PC-9 (cell line): ENCODE measurements at regions not wholly inside any gene's neighbourhood (a gene's known extent, or its start where the extent isn't known, plus 50 kb on each side); places are given as distances from the start of the nearest gene placed in this dataset.

Experiments used
- EZH2 ChIP-seq: fragments of 200-600 bp; sonication (generic); IDR thresholded peaks from 2 replicates; pipeline ENCODE4 v1.8.0; 2017; ENCODE audit warnings: antibody characterized with exemption, low read depth
- TF ChIP-seq, protein P1 (sequence below): fragments of 200-600 bp; sonication (generic); conservative IDR thresholded peaks from 2 replicates; pipeline ENCODE4 v1.6.1; 2017; ENCODE audit warnings: mixed run types, antibody characterized with exemption, mild to moderate bottlenecking, moderate library complexity

DNA sequence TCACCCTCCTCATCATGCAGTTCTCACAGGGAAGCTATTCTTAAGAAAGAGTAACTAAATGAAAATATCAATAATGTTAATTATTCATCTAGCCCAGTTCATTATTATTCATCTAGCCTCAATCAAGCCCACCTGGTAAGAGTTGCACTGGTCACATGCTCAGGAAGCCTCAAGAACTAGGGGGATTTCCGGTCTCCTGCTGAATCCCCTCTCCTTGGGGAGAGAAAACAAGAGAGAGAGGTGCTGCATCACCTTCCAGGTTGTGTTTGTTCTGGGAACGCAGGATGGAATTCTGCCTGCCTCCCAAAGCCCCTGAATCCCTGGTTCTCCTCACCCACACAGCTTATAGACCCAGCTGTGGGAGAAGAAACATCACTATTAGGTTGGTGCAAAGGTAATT lies 164.0 kb downstream of the PMP22 start:
- TF ChIP-seq, protein P1, sequence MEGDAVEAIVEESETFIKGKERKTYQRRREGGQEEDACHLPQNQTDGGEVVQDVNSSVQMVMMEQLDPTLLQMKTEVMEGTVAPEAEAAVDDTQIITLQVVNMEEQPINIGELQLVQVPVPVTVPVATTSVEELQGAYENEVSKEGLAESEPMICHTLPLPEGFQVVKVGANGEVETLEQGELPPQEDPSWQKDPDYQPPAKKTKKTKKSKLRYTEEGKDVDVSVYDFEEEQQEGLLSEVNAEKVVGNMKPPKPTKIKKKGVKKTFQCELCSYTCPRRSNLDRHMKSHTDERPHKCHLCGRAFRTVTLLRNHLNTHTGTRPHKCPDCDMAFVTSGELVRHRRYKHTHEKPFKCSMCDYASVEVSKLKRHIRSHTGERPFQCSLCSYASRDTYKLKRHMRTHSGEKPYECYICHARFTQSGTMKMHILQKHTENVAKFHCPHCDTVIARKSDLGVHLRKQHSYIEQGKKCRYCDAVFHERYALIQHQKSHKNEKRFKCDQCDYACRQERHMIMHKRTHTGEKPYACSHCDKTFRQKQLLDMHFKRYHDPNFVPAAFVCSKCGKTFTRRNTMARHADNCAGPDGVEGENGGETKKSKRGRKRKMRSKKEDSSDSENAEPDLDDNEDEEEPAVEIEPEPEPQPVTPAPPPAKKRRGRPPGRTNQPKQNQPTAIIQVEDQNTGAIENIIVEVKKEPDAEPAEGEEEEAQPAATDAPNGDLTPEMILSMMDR: no peak
- TF ChIP-seq EZH2: no peak
